Trophoblast cell (in vitro differentiated cells and primary cell): ENCODE measurements at regions not wholly inside any gene's neighbourhood (a gene's known extent, or its start where the extent isn't known, plus 50 kb on each side); places are given as distances from the start of the nearest gene placed in this dataset.

ENCODE experiments used
- DNase-seq, 2 donors: peaks; one replicate each; pipeline ENCODE4 v3.0.0-alpha.2; 2016
- H2AFZ ChIP-seq: 2 replicates; pipeline ENCODE4 v1.6.1; 2013; ENCODE audit warnings: low read length, moderate library complexity, mild to moderate bottlenecking; ENCODE audit not compliant: insufficient read depth, poor library complexity
- H2AK5ac ChIP-seq: 2 replicates; pipeline ENCODE4 v1.6.1; 2013; ENCODE audit warnings: mild to moderate bottlenecking, low read length
- H2BK120ac ChIP-seq: 2 replicates; pipeline ENCODE4 v1.6.1; 2013; ENCODE audit warnings: low read length, mild to moderate bottlenecking, moderate library complexity; ENCODE audit not compliant: insufficient read depth, poor library complexity
- H2BK12ac ChIP-seq: 2 replicates; pipeline ENCODE4 v1.6.1; 2013; ENCODE audit warnings: mild to moderate bottlenecking, low read length, moderate library complexity
- H2BK5ac ChIP-seq: 2 replicates; pipeline ENCODE4 v1.6.1; 2013; ENCODE audit warnings: low read length, low read depth, moderate library complexity, mild to moderate bottlenecking; ENCODE audit not compliant: poor library complexity
- H3K14ac ChIP-seq: 2 replicates; pipeline ENCODE4 v1.6.1; 2013; ENCODE audit warnings: mild to moderate bottlenecking, low read length
- H3K18ac ChIP-seq: 2 replicates; pipeline ENCODE4 v1.6.1; 2013; ENCODE audit warnings: mild to moderate bottlenecking, low read length
- H3K23ac ChIP-seq: 2 replicates; pipeline ENCODE4 v1.6.1; 2013; ENCODE audit warnings: low read length
- H3K27ac ChIP-seq: 2 replicates; pipeline ENCODE4 v1.5.1; 2013; ENCODE audit warnings: low read depth, mild to moderate bottlenecking, inconsistent platforms, low read length, moderate library complexity
- H3K27me3 ChIP-seq: 2 replicates; pipeline ENCODE4 v1.6.1; 2013; ENCODE audit warnings: inconsistent platforms, mild to moderate bottlenecking, low read length, moderate library complexity; ENCODE audit not compliant: insufficient read depth
- H3K36me3 ChIP-seq, 2 experiments: 1 replicate in 1 of 2; 2 replicates in 1 of 2; pipeline ENCODE4 v1.6.1; 2013; ENCODE audit warnings: low read length in 2 of 2, mild to moderate bottlenecking in 2 of 2, moderate library complexity in 1 of 2; ENCODE audit not compliant: insufficient read depth in 2 of 2, control insufficient read depth in 1 of 2
- H3K4ac ChIP-seq: 2 replicates; pipeline ENCODE4 v1.6.1; 2013; ENCODE audit warnings: low read depth, mild to moderate bottlenecking, low read length, moderate library complexity
- H3K4me1 ChIP-seq, 2 experiments: 1 replicate in 1 of 2; 2 replicates in 1 of 2; pipeline ENCODE4 v1.6.1; 2013; ENCODE audit warnings: low read length in 2 of 2, mild to moderate bottlenecking in 2 of 2, moderate library complexity in 1 of 2; ENCODE audit not compliant: insufficient read depth in 2 of 2, control insufficient read depth in 1 of 2
- H3K4me2 ChIP-seq: 2 replicates; pipeline ENCODE4 v1.6.1; 2013; ENCODE audit warnings: inconsistent platforms, mild to moderate bottlenecking, low read length, moderate library complexity
- H3K4me3 ChIP-seq: 2 replicates; pipeline ENCODE4 v1.5.1; 2013; ENCODE audit warnings: mild to moderate bottlenecking, low read depth, low read length, inconsistent platforms
- H3K79me1 ChIP-seq: one replicate; pipeline ENCODE4 v1.6.1; 2013; ENCODE audit warnings: low read length
- H3K79me2 ChIP-seq: 2 replicates; pipeline ENCODE4 v1.6.1; 2013; ENCODE audit warnings: low read length, mild to moderate bottlenecking; ENCODE audit not compliant: control insufficient read depth, insufficient read depth, poor library complexity
- H3K9ac ChIP-seq: 2 replicates; pipeline ENCODE4 v1.6.1; 2013; ENCODE audit warnings: mild to moderate bottlenecking, low read length
- H3K9me3 ChIP-seq: 2 replicates; pipeline ENCODE4 v1.6.1; 2013; ENCODE audit warnings: low read depth, mild to moderate bottlenecking, control low read depth, inconsistent platforms, low read length; ENCODE audit not compliant: insufficient read depth
- H4K12ac ChIP-seq: 2 replicates; pipeline ENCODE4 v1.6.1; 2013; ENCODE audit warnings: low read depth, mild to moderate bottlenecking, low read length, moderate library complexity
- H4K8ac ChIP-seq: 2 replicates; pipeline ENCODE4 v1.6.1; 2013; ENCODE audit warnings: low read depth, mild to moderate bottlenecking, low read length, moderate library complexity
- H4K91ac ChIP-seq: one replicate; pipeline ENCODE4 v1.6.1; 2013; ENCODE audit warnings: low read depth, mild to moderate bottlenecking, low read length, moderate library complexity
- WGBS: extraction: QIAGEN DNeasy Blood & Tissue Kit; methylation state at CpG from one replicate; pipeline ENCODE4 v1.1.7; 2013; ENCODE audit warnings: missing lambda C conversion rate; ENCODE audit not compliant: insufficient read length, insufficient coverage; ENCODE audit errors: extremely low coverage; 5-methylcytosine and 5-hydroxymethylcytosine counted together

GRCh38 chr18:45353530-45353929 is 261.7 kb upstream of the SLC14A2 start:
- no CpG with 5 or more reads among the region's 2 CpGs for WGBS
- no peak overlapping the region for H4K91ac ChIP-seq

GRCh38 chr18:45355944-45356520 is 259.2 kb upstream of the SLC14A2 start:
- H2BK12ac ChIP-seq: no peak overlapping the region
- no peak overlapping the region for H3K18ac ChIP-seq
- no peaks in the 10 kb centered on the region for H3K9me3 ChIP-seq
- H2AFZ ChIP-seq: no peak overlapping the region
- no peak overlapping the region for H3K14ac ChIP-seq
- no peaks in the 10 kb centered on the region for H3K27me3 ChIP-seq
- H2BK120ac ChIP-seq: no peak overlapping the region
- no peak for DNase-seq
- no peaks in the 10 kb centered on the region for H3K79me2 ChIP-seq
- H3K36me3 ChIP-seq: no peaks in the 10 kb centered on the region
- peaks cover 2% of the 10 kb centered on the region for H3K79me1 ChIP-seq
- H4K91ac ChIP-seq: no peak overlapping the region
- H3K4me2 ChIP-seq: no peak overlapping the region
- H3K4me3 ChIP-seq: no peak overlapping the region
- H3K23ac ChIP-seq: no peak overlapping the region
- H2AK5ac ChIP-seq: no peak overlapping the region
- no peak overlapping the region for H3K27ac ChIP-seq
- peaks cover 8% of the 10 kb centered on the region in 2 experiments for H3K4me1 ChIP-seq
- no peak overlapping the region for H3K4ac ChIP-seq
- H2BK5ac ChIP-seq: no peak overlapping the region
- H4K12ac ChIP-seq: no peak overlapping the region
- no CpG with 5 or more reads among the region's 2 CpGs for WGBS
- no peak overlapping the region for H4K8ac ChIP-seq
- no peak overlapping the region for H3K9ac ChIP-seq

More at GRCh38 chr18:45353530-45353929, 261.7 kb upstream of the SLC14A2 start:
- Histone ChIP-seq H3K9ac (no peak overlapping the region), H3K23ac (no peak overlapping the region), H3K79me1 (peaks cover 2% of the 10 kb centered on the region), H3K36me3 (no peaks in the 10 kb centered on the region), H3K4me2 (no peak overlapping the region), H2BK5ac (no peak overlapping the region), H2AFZ (no peak overlapping the region), H4K8ac (no peak overlapping the region), H2AK5ac (no peak overlapping the region), H4K12ac (no peak overlapping the region), H3K4me1 (no peaks in the 10 kb centered on the region), H2BK120ac (no peak overlapping the region), H3K14ac (no peak overlapping the region), H3K4me3 (no peak overlapping the region), H2BK12ac (no peak overlapping the region), H3K4ac (no peak overlapping the region), H3K18ac (no peak overlapping the region), H3K27ac (no peak overlapping the region), H3K27me3 (no peaks in the 10 kb centered on the region), H3K79me2 (no peaks in the 10 kb centered on the region), H3K9me3 (no peaks in the 10 kb centered on the region)
- no peak for DNase-seq

GRCh38 chr18:45357686-45358470 is 257.4 kb upstream of the SLC14A2 start:
- no peak overlapping the region for H2AFZ ChIP-seq
- H3K4me3 ChIP-seq: no peak overlapping the region
- H3K36me3 ChIP-seq: no peaks in the 10 kb centered on the region
- no peak for DNase-seq
- no peak overlapping the region for H3K9ac ChIP-seq
- no peak overlapping the region for H3K27ac ChIP-seq
- no peak overlapping the region for H2AK5ac ChIP-seq
- no peak overlapping the region for H3K18ac ChIP-seq
- H3K4me2 ChIP-seq: no peak overlapping the region
- H2BK120ac ChIP-seq: no peak overlapping the region
- no peak overlapping the region for H2BK5ac ChIP-seq
- no peak overlapping the region for H4K12ac ChIP-seq
- no peak overlapping the region for H4K91ac ChIP-seq
- H3K14ac ChIP-seq: peak overlapping the region; percentile 43
- no peak overlapping the region for H4K8ac ChIP-seq
- no CpG with 5 or more reads among the region's 5 CpGs for WGBS
- no peaks in the 10 kb centered on the region for H3K9me3 ChIP-seq
- no peak overlapping the region for H2BK12ac ChIP-seq
- peaks cover 4% of the 10 kb centered on the region for H3K79me1 ChIP-seq
- H3K4ac ChIP-seq: no peak overlapping the region
- H3K4me1 ChIP-seq: peaks cover 8 to 9% of the 10 kb centered on the region in 2 experiments
- H3K79me2 ChIP-seq: no peaks in the 10 kb centered on the region
- no peaks in the 10 kb centered on the region for H3K27me3 ChIP-seq
- no peak overlapping the region for H3K23ac ChIP-seq

- Histone ChIP-seq H3K23ac (no peak overlapping the region), H3K18ac (no peak overlapping the region), H3K4me2 (no peak overlapping the region), H3K79me2 (no peaks in the 10 kb centered on the region), H3K14ac (no peak overlapping the region), H4K12ac (no peak overlapping the region), H3K36me3 (no peaks in the 10 kb centered on the region), H4K91ac (no peak overlapping the region), H3K27me3 (no peaks in the 10 kb centered on the region), H3K9ac (no peak overlapping the region), H4K8ac (no peak overlapping the region), H3K4me3 (no peak overlapping the region), H2AK5ac (no peak overlapping the region), H2BK120ac (no peak overlapping the region), H2BK12ac (no peak overlapping the region), H2AFZ (no peak overlapping the region), H2BK5ac (no peak overlapping the region), H3K79me1 (peaks cover 4% of the 10 kb centered on the region), H3K4ac (no peak overlapping the region), H3K4me1 (peaks cover 8 to 9% of the 10 kb centered on the region in 2 experiments), H3K9me3 (no peaks in the 10 kb centered on the region), H3K27ac (no peak overlapping the region)
- WGBS: no CpG with 5 or more reads among the region's 7 CpGs
- DNase-seq: peak; percentile 16 to 56
Measured at GRCh38 chr18:45359275-45360009, 255.8 kb upstream of the SLC14A2 start.
